ENCODE measurements at regions not wholly inside any gene's neighbourhood (a gene's known extent, or its start where the extent isn't known, plus 50 kb on each side); places are given as distances from the start of the nearest gene placed in this dataset.

DNA sequence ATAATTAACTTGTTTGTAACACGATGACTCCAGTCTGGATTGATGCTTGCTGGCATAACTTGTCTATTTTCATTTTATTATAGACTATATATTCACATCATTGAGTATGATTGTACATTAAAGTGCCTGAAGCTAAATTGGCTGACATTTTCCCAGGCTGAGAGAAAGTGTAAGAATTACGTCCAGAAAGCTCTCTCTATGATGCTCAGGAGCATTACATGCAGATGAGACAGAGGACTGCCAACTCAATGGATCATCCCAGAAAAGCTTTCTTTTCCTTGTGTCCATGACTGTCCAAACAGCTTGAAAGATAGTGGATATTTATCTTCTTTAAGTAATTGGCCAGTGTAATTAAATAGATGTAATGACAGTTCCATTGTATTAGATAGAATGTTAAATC is 1372.2 kb upstream of the TMEFF2 start:
- no peak for DNase-seq (ENCODE audit: low spot score)

DNA sequence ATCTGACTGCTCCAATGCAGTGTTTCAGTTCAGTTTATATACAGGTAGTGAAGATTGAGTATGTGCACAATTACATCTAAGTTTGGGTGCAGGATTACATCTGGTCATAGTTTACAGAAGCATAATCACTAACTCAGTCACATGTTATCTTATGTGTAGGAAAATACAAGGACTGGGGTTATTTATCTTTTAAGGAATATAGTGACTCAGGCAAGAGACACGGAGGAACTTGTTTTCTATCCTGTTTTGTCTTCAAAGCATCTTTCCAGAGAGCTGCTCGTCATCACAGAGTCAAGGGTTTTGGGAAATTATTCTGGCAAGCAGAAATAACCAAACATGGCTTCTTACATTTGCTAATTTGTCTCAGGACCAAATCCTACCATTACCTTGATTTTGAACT is 1371.5 kb upstream of the TMEFF2 start:
- DNase-seq (ENCODE audit: low spot score): no peak

DNA sequence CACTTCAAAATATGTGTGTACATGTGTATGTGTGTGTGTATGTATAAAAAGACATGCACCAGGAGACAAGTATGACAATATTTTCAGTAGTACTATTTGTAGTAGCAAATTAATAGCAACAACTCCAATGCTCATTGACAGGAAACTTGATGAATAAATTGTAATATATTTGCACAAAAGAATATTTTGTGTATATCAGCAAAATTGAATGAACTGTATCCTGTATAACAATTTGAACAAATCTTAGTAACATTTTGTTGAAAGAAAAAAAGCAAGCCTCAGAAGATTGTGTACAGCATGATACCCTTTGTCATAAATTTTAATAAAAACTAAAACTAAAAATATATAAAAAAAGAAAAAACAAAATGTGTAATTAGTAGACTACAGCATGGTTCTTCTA is 1367.3 kb upstream of the TMEFF2 start:
- no peak for DNase-seq (ENCODE audit: low spot score)

DNA sequence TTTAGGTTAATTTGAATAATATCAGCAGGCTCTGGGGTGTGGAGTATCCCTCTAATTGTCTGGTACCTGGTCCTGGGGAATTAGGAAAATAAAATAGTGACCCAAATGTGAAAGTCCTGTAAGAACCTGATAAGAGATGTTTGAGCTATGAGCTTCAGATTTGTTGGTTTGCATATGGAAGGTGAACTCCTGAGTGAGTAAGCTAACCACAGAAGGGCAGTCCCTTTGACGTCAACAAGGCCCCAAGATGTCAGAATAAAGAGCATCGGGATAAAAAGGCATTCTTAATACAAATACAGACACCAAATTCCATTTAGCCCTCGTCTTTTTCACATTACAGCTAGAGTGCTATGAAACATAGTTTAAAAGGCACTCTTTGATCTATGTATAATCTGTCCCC is 1366.3 kb upstream of the TMEFF2 start:
- DNase-seq (ENCODE audit: low spot score): no peak

DNA sequence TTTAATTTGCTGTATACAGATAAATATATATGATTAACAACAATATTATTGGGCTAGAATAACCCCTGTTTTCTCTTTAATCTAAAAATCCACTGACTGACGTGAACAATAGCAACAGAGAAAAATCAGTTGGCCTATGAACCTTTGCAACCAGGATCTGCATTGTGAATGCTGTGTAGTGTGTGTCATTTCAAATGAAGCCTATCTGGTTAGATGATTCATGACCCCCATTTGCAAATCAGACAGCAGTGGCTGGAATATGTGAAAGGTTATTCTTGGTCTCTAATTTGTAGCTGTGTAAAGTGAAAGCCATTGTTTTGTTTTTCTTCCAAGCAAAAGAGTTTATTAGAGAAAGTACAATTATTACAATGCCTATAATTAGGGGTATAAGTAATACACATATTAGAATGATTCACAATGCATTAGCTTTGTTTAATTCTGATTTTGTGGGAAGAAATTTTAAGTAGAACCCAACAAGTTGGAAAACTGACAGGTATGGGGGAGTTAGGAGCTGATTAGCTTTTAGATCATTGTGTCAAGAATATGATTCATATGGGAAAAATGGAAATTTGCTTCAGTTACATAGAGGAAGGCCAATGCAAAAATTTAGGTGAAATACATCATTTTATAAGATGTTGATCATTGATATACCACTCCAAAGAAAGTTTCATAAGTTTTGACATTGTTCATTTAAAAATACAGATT is 1362.2 kb upstream of the TMEFF2 start:
- no peak for DNase-seq (ENCODE audit: low spot score)

DNA sequence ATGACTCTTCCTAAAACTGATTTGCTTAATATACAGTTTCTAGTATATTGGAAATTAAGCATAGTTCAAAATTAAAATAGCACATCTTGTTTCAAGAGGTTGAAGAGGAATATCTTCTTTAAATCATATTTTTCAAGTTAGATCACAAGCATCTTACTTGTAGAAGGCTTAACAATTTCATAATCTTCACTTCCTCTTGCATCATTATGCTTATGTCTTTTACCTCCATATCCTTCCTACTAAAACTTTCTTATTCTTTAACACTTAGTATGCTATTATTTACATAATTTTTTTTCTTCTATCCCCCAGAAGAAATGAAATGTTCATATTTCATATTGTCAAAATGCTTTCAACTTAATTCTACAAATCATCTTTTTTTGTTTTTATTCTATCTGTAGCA is 1354.9 kb upstream of the TMEFF2 start:
- no peak for DNase-seq (ENCODE audit: low spot score)

DNA sequence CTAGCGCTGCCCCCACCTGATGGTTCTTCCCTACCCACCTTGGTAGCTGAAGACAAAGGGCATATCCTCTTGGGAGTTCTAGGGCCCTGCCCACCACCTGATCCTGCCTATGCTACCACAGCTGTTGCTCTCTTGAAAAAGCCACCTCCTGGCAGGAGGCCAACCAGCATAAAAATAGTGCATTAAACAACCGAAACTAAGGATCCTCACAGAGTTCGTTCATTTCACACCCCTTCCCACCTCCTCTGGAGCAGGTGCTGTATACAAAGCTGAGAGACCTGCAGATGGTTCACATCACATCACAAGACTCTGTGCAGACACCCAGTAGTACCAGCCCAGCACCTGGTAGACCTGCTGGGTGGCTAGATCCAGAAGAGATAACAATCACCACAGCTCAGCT is 1348.0 kb upstream of the TMEFF2 start:
- no peak for DNase-seq (ENCODE audit: low spot score)

DNA sequence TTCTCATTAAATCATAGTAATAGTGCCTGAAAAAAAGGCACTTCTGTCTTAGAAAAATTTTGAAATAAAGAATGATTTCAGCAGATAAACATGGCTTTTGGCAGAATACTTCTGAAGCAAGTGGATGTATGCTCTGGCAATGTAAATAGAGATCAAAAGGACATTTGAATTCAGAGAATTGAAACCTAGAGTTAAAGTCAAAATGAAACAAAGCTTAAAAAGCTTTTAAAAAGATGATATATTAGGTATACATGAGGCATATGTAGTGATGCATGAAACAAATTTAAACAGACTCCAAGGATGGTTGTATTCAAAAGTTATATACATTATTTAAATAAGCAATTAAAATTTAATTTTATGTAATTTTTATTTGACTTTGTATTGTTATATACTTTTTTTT is 1344.5 kb upstream of the TMEFF2 start:
- DNase-seq (ENCODE audit: low spot score): no peak

DNA sequence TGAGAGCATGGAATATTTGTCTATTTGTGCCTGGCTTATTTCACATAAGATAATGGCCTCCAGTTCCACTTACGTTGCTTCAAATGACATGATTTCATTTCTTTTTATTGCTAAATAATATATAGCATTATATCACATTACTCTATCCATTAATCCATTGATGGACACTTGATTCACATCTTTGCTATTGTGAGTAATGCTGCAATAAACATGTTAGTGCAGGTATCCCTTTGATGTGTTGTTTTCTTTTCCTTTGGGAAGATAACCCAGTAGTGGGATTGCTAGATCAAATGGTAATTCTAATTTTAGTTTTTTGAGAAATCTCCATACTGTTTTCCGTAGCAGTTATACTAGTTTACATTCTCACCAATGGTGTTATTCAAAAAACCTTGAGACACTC is 1343.3 kb upstream of the TMEFF2 start:
- DNase-seq (ENCODE audit: low spot score): no peak

DNA sequence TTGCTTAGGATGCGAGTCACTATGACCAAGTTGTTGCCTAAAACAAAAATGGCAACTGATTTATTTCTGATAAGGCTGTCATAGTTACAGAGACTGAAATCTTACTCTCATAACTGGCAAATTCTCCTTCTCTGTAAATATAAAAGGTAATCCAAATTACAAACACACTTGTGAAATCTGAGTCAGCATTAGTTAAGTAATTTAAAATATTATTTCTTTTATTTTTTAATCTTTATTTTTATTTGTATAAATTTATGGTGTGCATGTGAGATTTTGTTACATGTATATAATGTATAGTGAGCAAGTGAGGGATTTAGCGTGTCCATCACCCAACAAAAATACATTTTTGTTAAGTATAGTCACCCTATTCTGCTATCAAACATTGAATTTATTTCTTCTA is 1342.8 kb upstream of the TMEFF2 start:
- no peak for DNase-seq (ENCODE audit: low spot score)

DNA sequence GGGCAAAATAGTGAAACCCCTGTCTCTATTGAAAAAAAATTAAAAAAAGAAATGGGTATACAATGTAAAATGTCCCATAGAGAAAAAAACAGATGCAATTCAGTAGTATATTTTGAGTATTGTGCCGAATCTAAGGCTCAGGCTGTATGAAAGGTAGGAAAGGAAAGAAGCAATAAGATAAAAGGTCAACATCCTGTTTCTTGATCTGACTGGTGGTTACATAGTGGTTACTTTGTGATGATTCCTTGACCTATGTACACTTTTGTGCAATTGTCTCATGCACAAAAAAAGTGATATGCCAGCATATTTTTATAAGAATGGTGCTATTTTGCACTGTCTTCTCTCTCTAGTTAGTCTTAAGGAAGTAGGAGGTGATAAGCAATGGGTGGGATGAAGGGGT is 1333.7 kb upstream of the TMEFF2 start:
- no peak for DNase-seq (ENCODE audit: low spot score)

DNA sequence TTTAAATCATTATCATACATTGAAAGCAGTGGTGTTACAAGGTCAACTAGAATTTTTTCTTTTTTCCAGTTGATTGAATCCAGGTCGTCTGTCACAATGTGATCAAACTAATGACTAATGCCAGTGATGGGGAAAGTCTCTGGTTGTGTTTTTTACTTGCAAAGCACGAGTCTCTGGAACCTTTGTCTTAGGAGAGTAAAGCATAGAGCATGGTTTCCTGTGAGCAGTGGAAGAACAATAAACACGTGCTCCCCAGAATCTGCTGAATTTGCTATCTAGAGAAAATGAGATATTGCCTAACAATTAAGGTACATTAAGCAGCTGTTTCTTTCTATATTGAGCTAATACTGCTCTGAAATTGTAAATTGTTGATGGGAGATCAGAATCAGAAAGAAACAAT is 1332.4 kb upstream of the TMEFF2 start:
- no peak for DNase-seq (ENCODE audit: low spot score)

DNA sequence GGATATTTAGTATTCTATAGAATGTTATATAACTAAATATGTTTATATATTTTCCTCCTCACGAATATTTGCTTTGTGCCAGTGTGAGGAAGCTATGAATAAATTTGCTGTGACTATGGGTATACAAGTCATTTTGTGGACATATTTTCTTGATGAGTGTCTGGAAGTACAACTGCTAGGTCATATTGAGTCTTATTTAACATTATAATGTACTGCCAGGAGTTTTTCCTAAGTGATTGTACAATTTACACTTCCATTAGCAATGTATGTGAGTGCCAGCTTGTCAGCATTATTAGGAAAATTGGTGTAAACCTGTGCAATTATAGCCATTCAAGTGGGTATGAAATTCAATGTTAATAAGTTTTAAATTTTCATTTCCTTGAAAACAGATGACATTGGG is 1328.9 kb upstream of the TMEFF2 start:
- DNase-seq (ENCODE audit: low spot score): no peak

DNA sequence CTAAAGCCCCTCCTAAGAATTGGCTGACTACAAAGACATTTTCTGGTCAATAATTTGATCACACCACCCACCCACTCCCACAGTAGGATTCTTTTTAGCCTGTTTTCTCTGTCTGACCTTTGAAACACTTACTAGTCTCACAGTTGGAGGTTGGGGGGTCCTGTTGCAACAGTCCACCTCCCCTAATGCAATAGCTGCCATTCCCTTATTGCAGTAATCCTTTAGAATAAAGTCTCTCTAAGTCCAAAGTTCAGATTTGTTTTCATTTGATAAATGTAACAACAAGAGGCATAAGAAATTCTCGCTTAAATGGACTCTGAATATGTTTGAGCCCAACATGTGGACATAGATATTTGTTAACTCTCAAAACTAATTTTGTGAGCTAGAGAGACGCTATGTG is 1326.8 kb upstream of the TMEFF2 start:
- DNase-seq (ENCODE audit: low spot score): no peak

DNA sequence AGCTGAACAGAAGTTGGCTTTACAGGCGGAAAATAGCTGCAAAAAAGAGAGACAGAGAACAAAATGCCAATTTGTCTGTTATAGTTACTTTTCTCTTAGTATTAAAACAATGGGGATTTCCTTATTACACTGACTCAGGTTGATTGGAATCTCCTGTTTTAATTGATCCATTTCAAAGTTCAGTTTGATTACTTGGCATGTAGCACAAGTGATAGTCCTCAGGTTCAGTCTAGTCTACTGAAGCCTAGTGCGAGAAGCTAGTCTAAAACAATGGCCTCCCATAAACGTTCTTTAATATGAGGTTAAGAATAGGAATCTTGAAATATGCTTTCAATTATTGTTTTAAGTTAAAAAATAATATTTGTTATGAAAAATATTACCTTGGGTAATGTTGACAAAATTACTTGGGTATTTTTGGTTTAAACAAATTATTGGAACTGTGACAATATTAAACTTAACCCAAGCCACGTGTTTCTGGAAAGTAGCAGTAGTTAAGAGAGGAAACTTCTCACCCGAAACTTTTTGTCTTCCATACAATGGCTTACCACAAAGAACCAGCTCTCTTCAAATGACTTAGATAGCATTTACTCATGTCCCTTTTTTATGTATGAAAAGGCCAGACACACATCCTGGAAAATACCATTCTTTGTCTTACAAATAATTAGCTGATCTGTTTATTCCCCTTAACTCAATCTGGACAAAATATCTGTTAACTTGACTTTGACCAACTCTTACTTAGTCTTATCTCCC is 1326.2 kb upstream of the TMEFF2 start:
- no peak for DNase-seq (ENCODE audit: low spot score)

DNA sequence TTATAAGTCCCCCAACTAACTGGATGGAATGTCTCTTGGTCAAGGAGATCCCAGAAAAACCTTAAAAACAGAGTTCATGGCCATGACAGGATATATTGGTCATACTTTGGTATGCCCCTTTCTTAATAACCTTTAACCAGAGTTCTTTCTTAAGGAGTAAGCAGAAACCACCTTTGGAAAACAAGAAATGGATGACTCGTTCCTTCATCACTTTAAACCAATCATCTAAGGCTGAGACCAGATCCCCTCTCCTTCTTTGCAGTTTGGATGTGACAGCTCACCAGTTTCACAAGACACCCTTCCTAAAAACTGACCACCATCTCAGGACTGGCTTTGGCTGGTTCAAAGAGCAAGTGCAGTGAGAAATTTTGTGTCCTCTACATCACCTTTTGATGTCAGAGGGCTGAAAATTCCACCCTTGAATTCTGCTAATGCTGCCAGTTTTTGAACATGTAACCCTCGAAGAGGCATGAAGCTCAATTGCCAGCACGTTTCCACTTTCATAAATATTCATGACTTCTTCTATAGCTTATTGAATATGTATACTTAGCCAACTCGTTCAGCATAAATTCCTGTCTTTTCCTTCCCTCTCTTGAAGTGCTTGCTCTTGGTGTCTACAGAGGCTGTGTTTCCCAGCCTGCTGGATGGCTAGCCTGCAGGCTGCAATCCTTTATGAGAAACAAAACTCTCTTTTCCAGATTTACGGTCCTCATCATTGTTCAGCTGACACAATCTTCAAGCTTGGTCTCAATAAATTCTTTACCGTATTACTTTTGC is 1323.5 kb upstream of the TMEFF2 start:
- no peak for DNase-seq (ENCODE audit: low spot score)

DNA sequence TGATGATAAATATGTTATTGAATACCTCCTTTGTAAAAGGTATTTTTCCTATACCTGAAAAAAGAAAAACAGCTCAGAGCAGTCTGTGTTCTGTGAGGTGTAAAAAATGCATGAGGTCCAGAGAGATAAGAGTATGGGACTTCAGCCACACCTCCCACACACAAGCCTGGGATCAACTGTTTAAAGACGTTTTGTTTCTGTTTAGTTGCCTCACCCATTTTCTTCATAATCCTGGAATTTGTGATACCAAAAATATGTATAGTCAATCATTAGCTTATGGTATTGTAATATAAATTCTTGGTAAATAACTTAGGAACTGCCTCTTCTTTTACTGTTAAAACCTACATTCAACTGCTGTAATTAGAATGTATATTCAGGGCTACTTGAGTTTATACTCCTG is 1322.9 kb upstream of the TMEFF2 start:
- DNase-seq (ENCODE audit: low spot score): no peak

DNA sequence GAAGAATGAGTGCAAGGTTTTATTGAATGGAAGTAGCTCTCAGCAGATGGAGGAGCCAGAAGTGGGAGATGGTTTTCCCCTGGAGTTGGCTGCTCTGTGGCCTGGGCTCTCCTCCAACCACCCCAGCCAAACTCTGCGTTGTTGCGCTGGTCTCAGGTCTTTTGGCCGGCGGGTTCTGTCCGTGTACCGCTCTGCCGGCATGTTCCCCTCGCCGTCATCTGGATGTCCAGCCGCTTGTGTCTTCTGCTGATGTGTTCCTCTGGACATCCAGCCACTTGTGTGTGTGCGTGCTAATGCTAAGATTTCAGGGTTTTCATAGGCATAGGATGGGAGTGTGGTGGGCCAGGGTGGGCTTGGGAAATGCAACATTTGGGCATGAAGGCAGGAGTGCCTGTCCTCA is 1311.3 kb upstream of the TMEFF2 start:
- DNase-seq (ENCODE audit: low spot score): no peak

DNA sequence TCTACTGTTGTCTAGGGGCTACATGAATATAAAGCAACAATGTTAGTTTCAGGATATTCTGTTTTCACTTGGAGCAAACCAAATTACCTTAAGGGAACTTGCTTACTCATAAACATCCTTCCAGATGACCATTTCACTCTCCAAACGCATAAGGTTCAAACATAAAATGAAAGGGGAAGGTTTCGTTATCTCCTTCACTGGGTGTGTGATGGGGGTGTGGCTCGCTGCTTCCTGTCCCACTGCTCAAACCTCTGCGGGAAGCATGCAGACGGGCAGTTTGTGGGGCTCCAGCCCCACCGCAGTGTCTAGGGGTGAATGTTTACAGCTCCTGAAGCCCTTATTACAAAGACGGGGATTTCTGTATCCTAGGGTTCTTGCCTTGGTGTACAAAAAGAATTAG is 1310.9 kb upstream of the TMEFF2 start:
- no peak for DNase-seq (ENCODE audit: low spot score)

DNA sequence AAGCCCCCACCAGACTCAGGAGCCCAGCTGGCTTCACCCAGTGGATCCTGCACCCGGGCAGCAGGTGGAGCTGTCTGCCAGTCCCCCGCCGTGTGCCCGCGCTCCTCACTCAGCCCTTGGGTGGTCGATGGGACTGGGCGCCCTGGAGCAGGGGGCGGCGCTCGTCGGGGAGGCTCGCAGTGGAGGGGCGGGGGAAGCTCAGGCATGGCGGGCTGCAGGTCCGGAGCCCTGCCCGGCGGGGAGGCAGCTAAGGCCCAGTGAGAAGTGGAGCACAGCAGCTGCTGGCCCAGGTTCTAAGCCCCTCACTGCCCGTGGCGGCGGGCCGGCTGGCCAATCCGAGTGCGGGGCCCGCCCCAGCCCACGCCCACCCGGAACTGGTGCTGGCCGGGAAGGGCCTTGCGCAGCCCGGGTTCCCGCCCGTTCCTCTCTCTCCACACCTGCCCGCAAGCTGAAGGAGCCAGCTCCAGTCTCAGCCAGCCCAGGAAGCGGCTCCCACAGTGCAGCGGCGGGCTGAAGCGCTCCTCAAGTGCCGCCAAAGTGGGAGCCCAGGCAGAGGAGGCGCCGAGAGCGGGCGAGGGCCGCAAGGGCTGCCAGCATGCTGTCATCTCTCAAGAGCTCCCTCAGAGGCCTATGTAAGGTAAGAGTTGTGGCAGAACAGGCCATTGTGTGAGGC is 1307.8 kb upstream of the TMEFF2 start:
- no peak for DNase-seq (ENCODE audit: low spot score)

DNA sequence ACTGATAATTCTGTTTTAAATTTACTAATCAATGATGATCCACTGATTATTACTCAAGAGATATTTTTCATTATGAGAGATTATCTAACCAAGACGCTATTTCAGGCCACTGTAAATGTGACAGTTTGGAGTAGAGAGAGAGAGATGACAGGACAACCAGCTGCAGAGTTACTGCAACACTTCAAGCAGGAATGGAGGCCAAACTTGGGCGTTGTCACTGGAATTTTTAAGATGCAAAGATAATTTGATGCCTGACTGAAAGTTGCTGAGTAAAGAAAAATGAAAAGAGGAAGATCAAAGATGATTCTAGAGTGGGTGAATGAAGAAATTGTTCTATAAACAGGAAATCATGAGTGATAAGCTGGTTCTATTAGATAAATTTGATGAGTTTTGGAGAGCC is 1302.1 kb upstream of the TMEFF2 start:
- DNase-seq (ENCODE audit: low spot score): no peak

DNA sequence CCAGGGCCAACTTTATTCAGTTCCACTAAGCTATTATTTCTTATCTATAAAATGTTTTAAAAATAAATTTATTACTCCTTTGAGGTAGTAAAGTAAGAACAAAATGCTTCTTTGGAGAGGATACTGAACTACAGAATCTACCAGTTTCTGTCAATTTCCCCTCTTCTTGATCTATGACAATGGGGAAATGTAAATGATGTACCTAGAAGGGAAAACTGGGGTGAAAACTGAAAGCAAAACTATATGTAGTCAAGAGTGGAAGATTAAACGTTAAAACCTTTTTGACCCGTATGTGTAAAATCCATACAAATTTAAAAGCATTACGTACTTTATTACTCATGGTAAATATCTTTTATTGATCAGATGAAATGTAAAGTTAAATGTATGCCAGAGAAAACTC is 1287.8 kb upstream of the TMEFF2 start:
- DNase-seq (ENCODE audit: low spot score): no peak

DNA sequence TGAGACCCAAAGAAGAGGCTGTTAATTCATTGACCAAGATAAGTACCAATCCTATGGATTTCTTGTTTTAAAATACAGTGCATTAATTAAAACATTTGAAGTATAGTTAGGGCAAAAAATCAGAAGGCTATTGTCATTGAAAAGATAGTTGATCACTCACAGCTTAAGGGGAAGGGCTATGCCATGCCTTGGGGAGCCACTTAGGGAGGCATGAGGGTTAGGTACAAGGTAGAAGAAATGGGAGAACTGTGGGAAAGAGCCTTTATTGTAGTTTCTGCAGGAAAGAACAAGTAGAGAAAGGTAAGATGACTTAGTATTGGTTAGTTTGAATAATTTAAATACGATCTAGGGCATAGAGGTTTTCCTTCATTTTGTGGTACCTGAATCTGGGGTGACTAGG is 1285.5 kb upstream of the TMEFF2 start:
- DNase-seq (ENCODE audit: low spot score): no peak
